Gastrocnemius medialis (tissue), 4 donors: ENCODE measurements at regions not wholly inside any gene's neighbourhood (a gene's known extent, or its start where the extent isn't known, plus 50 kb on each side); places are given as distances from the start of the nearest gene placed in this dataset.
"Not testable (repeated sequence)": the region's sequence is repeated elsewhere in the genome, so short reads cannot be mapped to it uniquely, and the experiment has no call there.

Source experiments
- ATAC-seq, 2 donors: fragments of 150-250 bp; one replicate each; pipeline ENCODE4 v1.9.1; 2016
- DNase-seq, 2 donors: peaks; one replicate each; pipeline ENCODE4 v3.0.0-alpha.2; 2019
- H3K27ac ChIP-seq, 4 donors: fragments of 200-600 bp; sonication (generic); 1 replicate in 1 of 4; 2 replicates in 3 of 4; pipeline ENCODE4 v1.5.1; 2016 to 2018; ENCODE audit warnings: mild to moderate bottlenecking in 2 of 4, moderate library complexity in 1 of 4
- H3K27me3 ChIP-seq, 3 donors: fragments of 200-600 bp; sonication (generic) in 2 of 3; 1 replicate in 1 of 3; 2 replicates in 2 of 3; pipeline versions ENCODE4 v1.5.1 to v1.6.0; 2016 to 2019; ENCODE audit warnings: mild to moderate bottlenecking in 1 of 3, moderate library complexity in 1 of 3
- H3K36me3 ChIP-seq, 2 donors: fragments of 200-600 bp; sonication (generic) in 1 of 2; one replicate each; pipeline ENCODE4 v1.5.1; 2017 to 2018
- H3K4me1 ChIP-seq, 2 donors: fragments of 200-600 bp; sonication (generic) in 1 of 2; one replicate each; pipeline ENCODE4 v1.5.1; 2016 to 2017; ENCODE audit warnings: mild to moderate bottlenecking in 2 of 2
- H3K4me3 ChIP-seq, 4 donors: fragments of 200-600 bp; sonication (generic) in 3 of 4; 1 replicate in 1 of 4; 2 replicates in 3 of 4; pipeline ENCODE4 v1.5.1; 2016 to 2019; ENCODE audit warnings: mild to moderate bottlenecking in 2 of 4
- H3K9me3 ChIP-seq, 3 donors: fragments of 200-600 bp; sonication (generic) in 2 of 3; 1 replicate in 1 of 3; 2 replicates in 2 of 3; pipeline ENCODE4 v1.5.1; 2016 to 2019
- POLR2A ChIP-seq, 2 donors: fragments of 450-650 bp; IDR thresholded peaks; one replicate each; pipeline ENCODE4 v1.6.1; 2017; ENCODE audit warnings: antibody characterized with exemption in 2 of 2, mild to moderate bottlenecking in 2 of 2, moderate library complexity in 2 of 2
- in situ Hi-C, 4 donors: fragments of 200-750 bp; cut with MboI; loops; one replicate each; pipeline versions ENCODE4 v1.15.0 to v1.8.0; 2017; ENCODE audit warnings: low sequenced_read_pairs in 4 of 4
- intact Hi-C: fragments of 100-400 bp; cut with DNase I; formaldehyde crosslinking; loops from one replicate; pipeline ENCODE4 v1.15.1; 2023; ENCODE audit warnings: low total_unique reads
- TF ChIP-seq, protein P1 (sequence below), 5 experiments: fragments of 450-650 bp in 3 of 5; fragments of 200-600 bp in 2 of 5; sonication (generic) in 2 of 5; IDR thresholded peaks in 4 of 5; conservative IDR thresholded peaks in 1 of 5; 1 replicate in 4 of 5; 2 replicates in 1 of 5; pipeline ENCODE4 v1.5.1; 2016 to 2019; ENCODE audit warnings: antibody characterized with exemption in 5 of 5, mild to moderate bottlenecking in 3 of 5, moderate library complexity in 3 of 5

DNA sequence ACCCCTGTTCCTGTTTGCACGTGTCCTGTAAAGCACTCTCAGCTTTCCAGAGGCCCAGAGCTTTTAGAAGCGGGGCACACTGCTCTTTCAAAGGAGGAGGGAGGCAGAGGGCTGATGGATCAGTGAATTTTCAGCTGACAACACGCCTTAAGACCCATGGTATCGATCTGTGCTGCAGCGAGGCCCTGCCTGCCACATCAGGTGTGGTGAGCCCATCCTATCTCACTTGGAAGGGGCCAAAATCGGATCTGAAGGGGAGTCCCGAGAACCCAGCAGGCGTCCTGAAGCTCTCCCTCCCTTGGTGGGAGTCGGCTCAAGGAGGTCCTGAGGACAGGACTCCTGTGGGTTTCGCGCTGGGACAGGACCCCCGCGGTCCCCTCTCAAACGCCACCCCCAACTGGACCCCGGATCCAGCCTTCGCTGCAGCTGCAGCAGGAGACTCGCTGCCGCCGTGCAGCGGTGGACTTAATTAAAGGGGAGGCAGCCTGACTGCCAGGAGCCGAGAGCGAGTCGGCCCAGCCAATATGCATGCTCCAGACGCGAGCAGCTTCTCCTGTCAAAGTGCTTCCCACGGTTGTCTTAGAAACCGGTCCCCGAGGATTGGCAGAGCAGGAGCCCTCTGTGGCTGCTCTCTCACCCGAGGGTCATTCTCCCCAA, 580.0 kb upstream of the ZNF337 start:
- DNase-seq (no peak), ATAC-seq (no peak)
- no peaks in the 10 kb centered on the region for H3K36me3 ChIP-seq
- H3K9me3 ChIP-seq: no peaks in the 10 kb centered on the region
- H3K27me3 ChIP-seq: no peaks in the 10 kb centered on the region
- no peaks in the 10 kb centered on the region for H3K4me1 ChIP-seq
- no peak overlapping the region for H3K4me3 ChIP-seq
- H3K27ac ChIP-seq: no peak overlapping the region
- TF ChIP-seq POLR2A (IDR thresholded peaks at IDR 0.05): no peak
- TF ChIP-seq, protein P1, sequence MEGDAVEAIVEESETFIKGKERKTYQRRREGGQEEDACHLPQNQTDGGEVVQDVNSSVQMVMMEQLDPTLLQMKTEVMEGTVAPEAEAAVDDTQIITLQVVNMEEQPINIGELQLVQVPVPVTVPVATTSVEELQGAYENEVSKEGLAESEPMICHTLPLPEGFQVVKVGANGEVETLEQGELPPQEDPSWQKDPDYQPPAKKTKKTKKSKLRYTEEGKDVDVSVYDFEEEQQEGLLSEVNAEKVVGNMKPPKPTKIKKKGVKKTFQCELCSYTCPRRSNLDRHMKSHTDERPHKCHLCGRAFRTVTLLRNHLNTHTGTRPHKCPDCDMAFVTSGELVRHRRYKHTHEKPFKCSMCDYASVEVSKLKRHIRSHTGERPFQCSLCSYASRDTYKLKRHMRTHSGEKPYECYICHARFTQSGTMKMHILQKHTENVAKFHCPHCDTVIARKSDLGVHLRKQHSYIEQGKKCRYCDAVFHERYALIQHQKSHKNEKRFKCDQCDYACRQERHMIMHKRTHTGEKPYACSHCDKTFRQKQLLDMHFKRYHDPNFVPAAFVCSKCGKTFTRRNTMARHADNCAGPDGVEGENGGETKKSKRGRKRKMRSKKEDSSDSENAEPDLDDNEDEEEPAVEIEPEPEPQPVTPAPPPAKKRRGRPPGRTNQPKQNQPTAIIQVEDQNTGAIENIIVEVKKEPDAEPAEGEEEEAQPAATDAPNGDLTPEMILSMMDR (IDR thresholded peaks at IDR 0.05 in 4 of 5, conservative IDR thresholded peaks at IDR 0.05 in 1 of 5): no peak
- in situ Hi-C loops (no loop called here), intact Hi-C loops (no loop called here)

GRCh38 chr20:26268762-26269161, 572.1 kb upstream of the ZNF337 start:
- H3K4me3 ChIP-seq, H3K27me3 ChIP-seq, H3K36me3 ChIP-seq, DNase-seq, in situ Hi-C loops, ATAC-seq, H3K27ac ChIP-seq, intact Hi-C loops, H3K4me1 ChIP-seq, H3K9me3 ChIP-seq: not testable (repeated sequence)

GRCh38 chr20:26260925-26261324, 564.3 kb upstream of the ZNF337 start:
- DNase-seq, in situ Hi-C loops, H3K4me1 ChIP-seq, ATAC-seq, H3K36me3 ChIP-seq, intact Hi-C loops, H3K9me3 ChIP-seq, H3K4me3 ChIP-seq, H3K27ac ChIP-seq, H3K27me3 ChIP-seq: not testable (repeated sequence)

- intact Hi-C loops, H3K4me1 ChIP-seq, H3K4me3 ChIP-seq, H3K9me3 ChIP-seq, H3K27ac ChIP-seq, in situ Hi-C loops, ATAC-seq, DNase-seq, H3K36me3 ChIP-seq, H3K27me3 ChIP-seq: not testable (repeated sequence)
Observed at GRCh38 chr20:26252311-26252975, 555.8 kb upstream of the ZNF337 start.

- ATAC-seq, H3K4me1 ChIP-seq: not testable (repeated sequence)
Observed at GRCh38 chr20:26251376-26251775, 554.7 kb upstream of the ZNF337 start.

GRCh38 chr20:26250249-26251114, 553.8 kb upstream of the ZNF337 start:
- intact Hi-C loops, H3K36me3 ChIP-seq, DNase-seq, H3K27me3 ChIP-seq, H3K9me3 ChIP-seq, H3K27ac ChIP-seq, in situ Hi-C loops, ATAC-seq, H3K4me3 ChIP-seq, H3K4me1 ChIP-seq: not testable (repeated sequence)

More at GRCh38 chr20:26251376-26251775, 554.7 kb upstream of the ZNF337 start:
- H3K36me3 ChIP-seq, H3K27ac ChIP-seq, DNase-seq, H3K9me3 ChIP-seq, intact Hi-C loops, H3K4me3 ChIP-seq, in situ Hi-C loops, H3K27me3 ChIP-seq: not testable (repeated sequence)

- no peak overlapping the region for H3K4me3 ChIP-seq
- no peak for ATAC-seq
- H3K9me3 ChIP-seq: no peaks in the 10 kb centered on the region
- no peaks in the 10 kb centered on the region for H3K27me3 ChIP-seq
- no peak for DNase-seq
- H3K4me1 ChIP-seq: no peaks in the 10 kb centered on the region
- no peaks in the 10 kb centered on the region for H3K36me3 ChIP-seq
- H3K27ac ChIP-seq: no peak overlapping the region
- intact Hi-C loops: no loop called here
- TF ChIP-seq POLR2A (IDR thresholded peaks at IDR 0.05): no peak
- TF ChIP-seq, protein P1 (IDR thresholded peaks at IDR 0.05 in 4 of 5, conservative IDR thresholded peaks at IDR 0.05 in 1 of 5): no peak
- in situ Hi-C loops: no loop called here
Observed at GRCh38 chr20:26243731-26244130, 547.1 kb upstream of the ZNF337 start.

- DNase-seq, H3K36me3 ChIP-seq, in situ Hi-C loops, H3K4me3 ChIP-seq, ATAC-seq, H3K9me3 ChIP-seq, intact Hi-C loops, H3K27me3 ChIP-seq, H3K4me1 ChIP-seq, H3K27ac ChIP-seq: not testable (repeated sequence)
Observed at GRCh38 chr20:26220609-26221008, 524.0 kb upstream of the ZNF337 start.

DNA sequence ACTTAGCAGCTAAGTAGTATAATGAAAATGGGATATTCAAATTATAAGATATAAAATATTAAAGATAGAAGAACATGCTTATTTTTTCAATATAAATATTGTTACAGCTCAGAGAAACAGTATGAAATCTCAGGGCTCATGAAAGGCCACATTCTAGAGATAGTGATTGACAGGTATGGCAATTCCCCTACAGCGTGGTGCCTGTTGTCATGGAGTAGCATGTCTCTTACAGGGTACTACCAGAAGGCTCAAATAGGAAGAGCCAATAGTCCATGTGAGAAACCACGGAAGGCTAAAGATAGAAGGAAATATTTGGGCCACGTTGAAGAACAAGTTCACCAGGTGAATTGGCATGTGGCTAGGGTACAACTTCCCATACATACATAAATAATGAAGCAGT, 522.9 kb upstream of the ZNF337 start:
- H3K36me3 ChIP-seq, ATAC-seq, H3K27ac ChIP-seq, intact Hi-C loops, in situ Hi-C loops, DNase-seq, H3K9me3 ChIP-seq, H3K4me3 ChIP-seq, H3K27me3 ChIP-seq, H3K4me1 ChIP-seq: not testable (repeated sequence)
